Small intestine (tissue), 7 donors: ENCODE measurements at regions not wholly inside any gene's neighbourhood (a gene's known extent, or its start where the extent isn't known, plus 50 kb on each side); places are given as distances from the start of the nearest gene placed in this dataset.
A peak's percentile ranks its signal among the peaks of the same experiment; 100 is the strongest.
"Not testable (repeated sequence)": the region's sequence is repeated elsewhere in the genome, so short reads cannot be mapped to it uniquely, and the experiment has no call there.

Source experiments
- DNase-seq, 2 donors: peaks; one replicate each; pipeline versions ENCODE4 v3.0.0 to v3.0.0-alpha.2; 2013
- FAIRE-seq: peaks from 2 replicates; lab custom pipeline; 2012; peaks lifted over from hg19 to GRCh38; lab: Jason Lieb, UNC
- H3K27ac ChIP-seq, 3 donors: one replicate each; pipeline ENCODE4 v1.5.1; 2013; ENCODE audit warnings: low read length in 2 of 3, mild to moderate bottlenecking in 2 of 3, control low read depth in 1 of 3, inconsistent platforms in 1 of 3, low read depth in 1 of 3, moderate library complexity in 1 of 3
- H3K27me3 ChIP-seq, 3 donors: one replicate each; pipeline ENCODE4 v1.6.1; 2013; ENCODE audit warnings: low read length in 3 of 3, inconsistent platforms in 1 of 3; ENCODE audit not compliant: control insufficient read depth in 3 of 3, insufficient read depth in 3 of 3
- H3K36me3 ChIP-seq, 3 donors: one replicate each; pipeline ENCODE4 v1.6.1; 2013; ENCODE audit warnings: low read length in 3 of 3, inconsistent platforms in 1 of 3, low read depth in 1 of 3, mild to moderate bottlenecking in 1 of 3, moderate library complexity in 1 of 3; ENCODE audit not compliant: control insufficient read depth in 3 of 3, insufficient read depth in 2 of 3
- H3K4me1 ChIP-seq, 3 donors: one replicate each; pipeline ENCODE4 v1.6.1; 2013; ENCODE audit warnings: low read length in 2 of 3, inconsistent platforms in 1 of 3, low read depth in 1 of 3, mild to moderate bottlenecking in 1 of 3, moderate library complexity in 1 of 3; ENCODE audit not compliant: control insufficient read depth in 3 of 3, insufficient read depth in 2 of 3
- H3K4me3 ChIP-seq, 3 donors: one replicate each; pipeline ENCODE4 v1.5.1; 2013; ENCODE audit warnings: low read length in 3 of 3, control low read depth in 1 of 3, inconsistent platforms in 1 of 3, low read depth in 1 of 3, mild to moderate bottlenecking in 1 of 3, moderate library complexity in 1 of 3
- H3K9me3 ChIP-seq, 2 donors: one replicate each; pipeline ENCODE4 v1.6.1; 2013; ENCODE audit warnings: low read depth in 1 of 2, low read length in 1 of 2; ENCODE audit not compliant: control insufficient read depth in 2 of 2, insufficient read depth in 1 of 2
- WGBS, 3 donors: extraction: QIAGEN DNeasy Blood & Tissue Kit; methylation state at CpG; one replicate each; pipeline ENCODE4 v1.1.7; 2013; 5-methylcytosine and 5-hydroxymethylcytosine counted together
- donor health status: healthy with polysubstance abuse.
- donor health status: control.
- donor health status: control.
- donor health status: Bipolar disorder and iron deficiency.
- donor health status: healthy.

DNA sequence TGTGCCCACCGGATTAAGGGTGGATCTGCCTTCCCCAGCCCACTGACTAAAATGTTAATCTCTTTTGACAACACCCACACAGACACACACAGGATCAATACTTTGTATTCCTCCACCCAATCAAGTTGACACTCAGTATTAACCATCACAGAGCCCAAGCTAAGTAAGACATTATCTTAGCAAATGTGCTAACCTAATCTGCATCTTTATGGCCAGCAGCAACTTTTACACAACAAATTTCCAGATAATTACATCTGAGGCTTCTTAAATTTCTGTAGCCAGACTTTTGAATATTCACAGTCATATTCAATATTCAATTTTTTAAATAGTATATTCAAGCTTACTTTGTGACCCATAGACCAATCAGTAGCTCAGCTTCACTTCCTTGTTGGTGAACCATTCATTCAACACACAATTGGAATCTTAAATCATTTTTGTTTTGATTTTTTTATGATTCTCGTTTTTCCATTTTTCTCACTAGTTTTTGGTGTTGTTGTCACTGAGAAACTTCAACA lies 594.2 kb downstream of the IPMK start:
- Histone ChIP-seq H3K4me3 (no peak overlapping the region), H3K27ac (no peak overlapping the region), H3K36me3 (no peaks in the 10 kb centered on the region), H3K9me3 (no peaks in the 10 kb centered on the region), H3K27me3 (no peaks in the 10 kb centered on the region), H3K4me1 (no peaks in the 10 kb centered on the region)
- WGBS, 3 donors, result 59 to 61% (median 60%) methylated on average over 2 of the region's 2 CpGs
- no peak for FAIRE-seq
- no peak for DNase-seq

DNA sequence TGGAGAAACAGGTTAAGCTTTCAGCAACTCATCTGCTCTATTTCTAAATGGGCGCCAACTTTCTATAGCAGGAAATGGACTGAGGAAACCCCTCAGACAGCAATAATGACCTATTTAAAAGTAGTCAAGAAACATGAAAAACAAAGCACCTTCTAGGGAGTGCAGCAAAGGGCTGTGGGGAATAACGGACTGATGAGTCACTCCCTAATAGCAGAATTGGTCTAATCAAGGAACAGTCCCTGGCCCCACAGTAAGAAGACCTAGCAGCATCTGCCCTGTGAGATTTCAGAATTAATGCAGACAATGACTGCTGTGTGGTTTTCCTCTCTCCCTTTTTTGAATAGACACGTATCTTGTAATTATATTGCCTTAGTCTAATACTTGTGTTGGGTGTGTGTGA lies 602.9 kb downstream of the IPMK start:
- 65 to 67% (median 66%) methylated on average over 3 of the region's 3 CpGs for WGBS, 3 donors
- Histone ChIP-seq H3K27ac (no peak overlapping the region), H3K9me3 (no peaks in the 10 kb centered on the region), H3K27me3 (no peaks in the 10 kb centered on the region), H3K36me3 (no peaks in the 10 kb centered on the region), H3K4me1 (no peaks in the 10 kb centered on the region), H3K4me3 (no peak overlapping the region)
- DNase-seq, result no peak
- FAIRE-seq, result no peak

DNA sequence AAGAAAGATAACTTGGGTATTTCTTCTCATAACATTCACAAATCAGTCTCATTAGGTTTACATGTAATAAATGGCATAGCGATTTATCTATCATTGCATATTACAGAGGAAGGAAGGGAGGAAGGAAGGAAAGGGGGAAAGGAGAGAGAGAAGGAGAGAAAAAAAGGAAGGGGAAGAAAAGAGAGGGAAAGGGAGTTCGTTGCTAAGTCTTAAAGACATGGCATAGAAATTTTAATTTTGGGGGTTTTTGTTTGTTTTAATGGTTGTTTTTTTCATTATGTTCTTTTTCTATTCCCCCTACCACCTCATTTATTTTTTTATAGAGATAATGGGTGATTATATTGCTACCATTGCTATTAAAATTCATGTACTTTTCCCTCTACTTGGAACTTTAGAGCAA lies 604.3 kb downstream of the IPMK start:
- H3K27me3 ChIP-seq, result no peaks in the 10 kb centered on the region
- no peak for FAIRE-seq
- 58 to 69% (median 67%) methylated on average over 2 of the region's 2 CpGs for whole genome bisulfite sequencing, 3 donors

GRCh38 chr10:57661206-57661605 lies 606.5 kb downstream of the IPMK start:
- DNase-seq (no peak), FAIRE-seq (no peak)
- H3K4me3 ChIP-seq, result no peak overlapping the region
- H3K36me3 ChIP-seq, result no peaks in the 10 kb centered on the region
- H3K27ac ChIP-seq, result no peak overlapping the region
- H3K27me3 ChIP-seq, result no peaks in the 10 kb centered on the region
- H3K9me3 ChIP-seq, result no peaks in the 10 kb centered on the region
- WGBS, 3 donors, result 78 to 90% (median 81%) methylated on average over 4 of the region's 4 CpGs
- H3K4me1 ChIP-seq, result no peaks in the 10 kb centered on the region

More for the DNA sequence above, 604.3 kb downstream of the IPMK start:
- Histone ChIP-seq H3K4me3 (no peak overlapping the region), H3K9me3 (no peaks in the 10 kb centered on the region), H3K4me1 (no peaks in the 10 kb centered on the region), H3K36me3 (no peaks in the 10 kb centered on the region), H3K27ac (no peak overlapping the region)
- no peak for DNase-seq

DNA sequence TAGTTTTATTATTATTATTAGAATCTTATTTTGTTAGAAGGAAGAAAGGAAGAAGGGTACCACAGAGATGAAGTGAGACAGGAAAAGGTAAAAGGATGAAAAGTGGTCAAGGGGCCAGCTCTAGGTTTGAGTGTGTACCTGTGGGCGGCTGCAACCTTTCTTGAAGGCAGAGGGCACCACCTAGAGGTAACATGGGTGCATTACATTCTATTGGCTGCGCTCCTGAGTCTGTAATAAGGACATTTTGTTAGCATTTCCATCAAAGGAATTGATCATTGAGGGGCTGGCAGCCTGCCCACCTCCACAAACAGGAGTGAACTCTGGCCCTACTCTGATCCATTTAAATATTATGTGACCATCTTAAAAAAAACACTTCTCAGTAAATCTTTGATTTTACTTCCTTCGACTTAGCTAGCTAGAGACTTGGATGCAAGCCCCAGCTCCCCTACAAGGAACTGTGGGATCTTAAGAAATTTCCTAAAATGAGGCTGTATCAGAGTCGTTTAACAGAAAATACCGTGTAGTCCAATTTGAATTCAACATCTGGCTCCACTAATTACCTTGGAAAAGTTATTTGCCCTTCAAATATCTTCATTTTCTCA lies 610.4 kb downstream of the IPMK start:
- FAIRE-seq, result no peak
- peak; percentile 56 to 57 for DNase-seq

GRCh38 chr10:57654856-57655255 lies 612.8 kb downstream of the IPMK start:
- H3K36me3 ChIP-seq, result no peaks in the 10 kb centered on the region
- no peak for FAIRE-seq
- WGBS, 3 donors, result 48 to 59% (median 51%) methylated on average over 2 of the region's 2 CpGs

More for the DNA sequence above, 610.4 kb downstream of the IPMK start:
- no peaks in the 10 kb centered on the region for H3K27me3 ChIP-seq
- no peaks in the 10 kb centered on the region for H3K4me1 ChIP-seq
- H3K4me3 ChIP-seq, result no peak overlapping the region
- no peaks in the 10 kb centered on the region for H3K36me3 ChIP-seq
- no peaks in the 10 kb centered on the region for H3K9me3 ChIP-seq
- WGBS, 3 donors, result 4 to 23% (median 7%) methylated on average over 5 of the region's 5 CpGs
- no peak overlapping the region for H3K27ac ChIP-seq

DNA sequence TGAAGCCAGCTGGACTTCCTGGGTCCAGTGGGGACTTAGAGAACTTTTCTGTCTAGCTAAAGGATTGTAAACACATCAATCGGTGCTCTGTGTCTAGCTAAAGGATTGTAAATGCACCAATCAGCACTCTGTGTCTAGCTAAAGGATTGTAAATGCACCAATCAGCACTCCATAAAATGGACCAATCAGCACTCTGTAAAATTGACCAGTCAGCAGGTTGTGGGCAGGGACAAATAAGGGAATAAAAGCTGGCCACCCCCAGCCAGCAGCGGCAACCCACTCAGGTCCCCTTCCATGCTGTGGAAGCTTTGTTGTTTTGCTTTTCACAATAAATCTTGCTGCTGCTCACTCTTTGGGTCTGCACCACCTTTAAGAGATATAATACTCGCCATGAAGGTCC lies 622.6 kb downstream of the IPMK start:
- H3K9me3 ChIP-seq, H3K4me3 ChIP-seq, H3K27ac ChIP-seq, H3K4me1 ChIP-seq, H3K27me3 ChIP-seq, FAIRE-seq, H3K36me3 ChIP-seq, DNase-seq: not testable (repeated sequence)
- 78 to 90% (median 82%) methylated on average over 3 of the region's 3 CpGs for WGBS, 3 donors

More at GRCh38 chr10:57654856-57655255, 612.8 kb downstream of the IPMK start:
- Histone ChIP-seq H3K27me3 (no peaks in the 10 kb centered on the region), H3K4me3 (no peak overlapping the region), H3K27ac (no peak overlapping the region), H3K9me3 (no peaks in the 10 kb centered on the region), H3K4me1 (no peaks in the 10 kb centered on the region)
- DNase-seq, result peak; percentile 3 to 55

DNA sequence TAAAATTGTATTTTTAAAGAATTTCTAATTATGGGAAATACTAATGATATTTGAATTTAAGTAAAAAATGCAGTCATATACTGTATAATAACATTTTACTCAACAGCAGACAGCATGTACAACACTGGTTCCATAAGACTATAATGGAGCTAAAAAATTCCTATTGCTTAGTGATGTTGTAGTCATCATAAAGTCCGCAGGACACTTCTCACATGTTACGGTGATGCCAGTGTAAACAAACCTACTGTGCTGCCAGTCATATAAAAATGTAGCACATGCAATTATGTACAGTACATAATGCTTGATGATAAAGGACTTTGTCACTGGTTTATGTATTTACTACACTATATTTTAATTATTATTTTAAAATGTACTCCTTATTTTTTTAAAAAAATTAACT lies 629.3 kb downstream of the IPMK start:
- H3K4me3 ChIP-seq, result no peak overlapping the region
- DNase-seq (peak in 1 of 2 donors; percentile 10), FAIRE-seq (no peak)
- no peaks in the 10 kb centered on the region for H3K36me3 ChIP-seq
- no peak overlapping the region for H3K27ac ChIP-seq
- 56 to 77% (median 73%) methylated on average over 2 of the region's 2 CpGs for WGBS, 3 donors
- no peaks in the 10 kb centered on the region for H3K27me3 ChIP-seq
- no peaks in the 10 kb centered on the region for H3K4me1 ChIP-seq
- H3K9me3 ChIP-seq, result no peaks in the 10 kb centered on the region
